Mucosa of descending colon (tissue), 3 donors: ENCODE measurements at regions not wholly inside any gene's neighbourhood (a gene's known extent, or its start where the extent isn't known, plus 50 kb on each side); places are given as distances from the start of the nearest gene placed in this dataset.

ENCODE experiments used
- ATAC-seq: fragments of 200-7000 bp; cut with Tn5 transposase; one replicate; pipeline ENCODE4 v1.9.1; 2020; ENCODE audit warnings: mild to moderate bottlenecking, moderate library complexity
- DNase-seq, 3 donors: peaks; one replicate each; pipeline ENCODE4 v3.0.0-alpha.2; 2020
- H3K36me3 ChIP-seq: fragments of 200-600 bp; one replicate; pipeline ENCODE4 v1.8.0; 2021; ENCODE audit warnings: low read depth, mild to moderate bottlenecking
- H3K4me1 ChIP-seq: fragments of 200-600 bp; one replicate; pipeline ENCODE4 v1.8.0; 2021; ENCODE audit warnings: low read depth, mild to moderate bottlenecking
- H3K4me3 ChIP-seq: fragments of 200-600 bp; one replicate; pipeline ENCODE4 v1.8.0; 2021; ENCODE audit warnings: mild to moderate bottlenecking
- H3K9me3 ChIP-seq: fragments of 200-600 bp; one replicate; pipeline ENCODE4 v1.8.0; 2021; ENCODE audit warnings: mild to moderate bottlenecking
- CTCF ChIP-seq: fragments of 200-600 bp; IDR thresholded peaks from one replicate; pipeline ENCODE4 v1.8.0; 2022; ENCODE audit warnings: antibody characterized with exemption, mild to moderate bottlenecking
- intact Hi-C, 2 donors: fragments of 100-400 bp; cut with DNase I in 1 of 2; cut with micrococcal nuclease in 1 of 2; formaldehyde crosslinking; loops; one replicate each; pipeline versions ENCODE4 v1.11.0 to v1.11.1; 2022; cut with DNase I, micrococcal nuclease
- donor health status: DM: no; HTN: no; CAD: no; lungs with moderate emphysema.
- donor health status: DM: no; HTN: no; CAD: no.
- donor health status: DM: no; HTN: yes; CAD: no.

- peak in 2 of 3 donors; percentile 56 to 64 for DNase-seq
- TF ChIP-seq CTCF, result no peak
- peak; percentile 52 for ATAC-seq
- H3K36me3 ChIP-seq, result no peaks in the 10 kb centered on the region
- H3K4me3 ChIP-seq, result no peak overlapping the region
- H3K9me3 ChIP-seq, result no peaks in the 10 kb centered on the region
- peaks cover 8% of the 10 kb centered on the region for H3K4me1 ChIP-seq
- intact Hi-C loops, result no loop called here
Observed at GRCh38 chr16:85491798-85492294, 121.3 kb upstream of the GSE1 start.

GRCh38 chr16:85492295-85492864 is 120.7 kb upstream of the GSE1 start:
- no peaks in the 10 kb centered on the region for H3K36me3 ChIP-seq
- H3K4me3 ChIP-seq, result no peak overlapping the region
- TF ChIP-seq CTCF, result no peak
- no peaks in the 10 kb centered on the region for H3K9me3 ChIP-seq
- no peak for ATAC-seq
- DNase-seq, result no peak
- H3K4me1 ChIP-seq, result peaks cover 8% of the 10 kb centered on the region
- intact Hi-C loops, result no loop called here

GRCh38 chr16:85494315-85494714 is 118.8 kb upstream of the GSE1 start:
- Histone ChIP-seq H3K36me3 (no peaks in the 10 kb centered on the region), H3K9me3 (no peaks in the 10 kb centered on the region), H3K4me1 (peaks cover 8% of the 10 kb centered on the region), H3K4me3 (no peak overlapping the region)
- ATAC-seq (no peak), DNase-seq (no peak)
- intact Hi-C loops, result no loop called here
- no peak for TF ChIP-seq CTCF

GRCh38 chr16:85495259-85495658 is 117.9 kb upstream of the GSE1 start:
- Histone ChIP-seq H3K9me3 (no peaks in the 10 kb centered on the region), H3K4me3 (no peak overlapping the region), H3K36me3 (no peaks in the 10 kb centered on the region), H3K4me1 (peaks cover 8% of the 10 kb centered on the region)
- no peak for ATAC-seq
- no peak for TF ChIP-seq CTCF
- DNase-seq, result no peak
- intact Hi-C loops, result no loop called here

GRCh38 chr16:85495823-85496538 is 117.1 kb upstream of the GSE1 start:
- H3K36me3 ChIP-seq, result no peaks in the 10 kb centered on the region
- DNase-seq, result no peak
- TF ChIP-seq CTCF, result no peak
- peaks cover 7% of the 10 kb centered on the region for H3K4me1 ChIP-seq
- H3K9me3 ChIP-seq, result no peaks in the 10 kb centered on the region
- no peak overlapping the region for H3K4me3 ChIP-seq
- no peak for ATAC-seq
- intact Hi-C loops, result no loop called here
